Liver (tissue), 8 donors: ENCODE measurements at regions not wholly inside any gene's neighbourhood (a gene's known extent, or its start where the extent isn't known, plus 50 kb on each side); places are given as distances from the start of the nearest gene placed in this dataset.

Source experiments
- DNase-seq: peaks from one replicate; pipeline ENCODE4 v3.0.0-alpha.2; 2017; ENCODE audit warnings: low spot score
- H3K27ac ChIP-seq, 2 donors: one replicate each; pipeline ENCODE4 v1.7.0; 2013; ENCODE audit warnings: inconsistent platforms in 2 of 2, low read length in 2 of 2, control low read depth in 1 of 2, low read depth in 1 of 2, mild to moderate bottlenecking in 1 of 2
- H3K27me3 ChIP-seq, 4 donors: one replicate each; pipeline versions ENCODE4 v1.6.1 to v1.7.0; 2013; ENCODE audit warnings: low read length in 3 of 4, inconsistent platforms in 1 of 4, mild to moderate bottlenecking in 1 of 4, moderate library complexity in 1 of 4; ENCODE audit not compliant: control insufficient read depth in 4 of 4, insufficient read depth in 4 of 4
- H3K36me3 ChIP-seq, 4 donors: one replicate each; pipeline versions ENCODE4 v1.6.1 to v1.7.0; 2013; ENCODE audit warnings: low read length in 3 of 4, mild to moderate bottlenecking in 3 of 4, low read depth in 1 of 4, moderate library complexity in 1 of 4; ENCODE audit not compliant: control insufficient read depth in 4 of 4, insufficient read depth in 3 of 4
- H3K4me1 ChIP-seq, 4 donors: one replicate each; pipeline versions ENCODE4 v1.6.1 to v1.7.0; 2013; ENCODE audit warnings: low read length in 3 of 4, mild to moderate bottlenecking in 3 of 4, moderate library complexity in 1 of 4; ENCODE audit not compliant: control insufficient read depth in 4 of 4, insufficient read depth in 4 of 4
- H3K4me3 ChIP-seq, 3 donors: one replicate each; pipeline versions ENCODE4 v1.6.1 to v1.7.0; 2013; ENCODE audit warnings: low read length in 3 of 3, control low read depth in 1 of 3, low read depth in 1 of 3, mild to moderate bottlenecking in 1 of 3
- H3K9ac ChIP-seq, 2 donors: one replicate each; pipeline ENCODE4 v1.7.0; 2013; ENCODE audit warnings: low read length in 2 of 2, mild to moderate bottlenecking in 2 of 2, moderate library complexity in 2 of 2, control low read depth in 1 of 2, low read depth in 1 of 2
- H3K9me3 ChIP-seq, 4 donors: one replicate each; pipeline versions ENCODE4 v1.6.1 to v1.7.0; 2013; ENCODE audit warnings: low read length in 3 of 4; ENCODE audit not compliant: control insufficient read depth in 4 of 4
- ATF3 ChIP-seq: IDR thresholded peaks from 2 replicates; pipeline ENCODE4 v1.6.1; 2016; ENCODE audit warnings: antibody characterized with exemption
- CTCF ChIP-seq: fragments of 150-350 bp; IDR thresholded peaks from 2 replicates; pipeline ENCODE4 v1.5.1; 2017; ENCODE audit warnings: improper control_type of control experiment, low read depth, low read length; ENCODE audit not compliant: missing input control
- EGR1 ChIP-seq, 2 donors: IDR thresholded peaks; 2 replicates each; pipeline ENCODE4 v1.6.1; 2016 to 2018; ENCODE audit warnings: antibody characterized with exemption in 2 of 2, low read depth in 2 of 2
- FOXA1 ChIP-seq: IDR thresholded peaks from 2 replicates; pipeline ENCODE4 v1.6.1; 2016; ENCODE audit warnings: antibody characterized with exemption
- FOXA2 ChIP-seq: IDR thresholded peaks from 2 replicates; pipeline ENCODE4 v1.6.1; 2016; ENCODE audit warnings: antibody characterized with exemption
- GABPA ChIP-seq, 2 donors: IDR thresholded peaks in 1 of 2; conservative IDR thresholded peaks in 1 of 2; 2 replicates each; pipeline ENCODE4 v1.6.1; 2016; ENCODE audit warnings: antibody characterized with exemption in 2 of 2, mild to moderate bottlenecking in 1 of 2, moderate library complexity in 1 of 2
- HNF4A ChIP-seq, 2 donors: conservative IDR thresholded peaks; 2 replicates each; pipeline ENCODE4 v1.6.1; 2016; ENCODE audit warnings: antibody characterized with exemption in 2 of 2, mild to moderate bottlenecking in 2 of 2
- HNF4G ChIP-seq: IDR thresholded peaks from 2 replicates; pipeline ENCODE4 v1.6.1; 2016; ENCODE audit warnings: antibody characterized with exemption
- JUND ChIP-seq, 2 donors: IDR thresholded peaks; 2 replicates each; pipeline ENCODE4 v1.6.1; 2016; ENCODE audit warnings: antibody characterized with exemption in 2 of 2
- MAX ChIP-seq: IDR thresholded peaks from 2 replicates; pipeline ENCODE4 v1.6.1; 2016; ENCODE audit warnings: antibody characterized with exemption
- NR2F2 ChIP-seq: IDR thresholded peaks from 2 replicates; pipeline ENCODE4 v1.6.1; 2016; ENCODE audit warnings: antibody characterized with exemption
- RAD21 ChIP-seq, 2 donors: IDR thresholded peaks; 2 replicates each; pipeline ENCODE4 v1.6.1; 2016; ENCODE audit warnings: antibody characterized with exemption in 2 of 2, mild to moderate bottlenecking in 2 of 2
- REST ChIP-seq: IDR thresholded peaks from 2 replicates; pipeline ENCODE4 v1.6.1; 2016; ENCODE audit warnings: antibody characterized with exemption, mild to moderate bottlenecking
- RXRA ChIP-seq, 2 donors: IDR thresholded peaks; 2 replicates each; pipeline ENCODE4 v1.6.1; 2017 to 2018; ENCODE audit warnings: antibody characterized with exemption in 2 of 2, mild to moderate bottlenecking in 1 of 2
- SP1 ChIP-seq: IDR thresholded peaks from 2 replicates; pipeline ENCODE4 v1.6.1; 2018; ENCODE audit warnings: antibody characterized with exemption, mild to moderate bottlenecking
- TAF1 ChIP-seq: conservative IDR thresholded peaks from 2 replicates; pipeline ENCODE4 v1.6.1; 2016; ENCODE audit warnings: antibody characterized with exemption, mild to moderate bottlenecking
- YY1 ChIP-seq: IDR thresholded peaks from 2 replicates; pipeline ENCODE4 v1.6.1; 2016; ENCODE audit warnings: antibody characterized with exemption, mild to moderate bottlenecking
- ZBTB33 ChIP-seq: IDR thresholded peaks from 2 replicates; pipeline ENCODE4 v1.6.1; 2016; ENCODE audit warnings: antibody characterized with exemption
- WGBS: extraction: QIAGEN DNeasy Blood & Tissue Kit; methylation state at CpG from one replicate; pipeline ENCODE4 v1.1.7; 2013; 5-methylcytosine and 5-hydroxymethylcytosine counted together
- donor health status: healthy.
- donor health status: healthy.
- donor health status: healthy.
- donor health status: healthy.
- donor health status: healthy.

- H3K27ac ChIP-seq: peak overlapping the region; percentile 96 to 98
- WGBS: 22% methylated on average over 17 of the region's 17 CpGs
- H3K9ac ChIP-seq: peak overlapping the region; percentile 52 to 96
- peak; percentile 62 for DNase-seq
- peak overlapping the region; percentile 7 to 60 (median 22) for H3K4me3 ChIP-seq
- peak in 1 of 2 donors; percentile 2 for TF ChIP-seq RAD21 (IDR thresholded peaks at IDR 0.05)
- no peak for TF ChIP-seq ATF3
- TF ChIP-seq FOXA1: no peak
- TF ChIP-seq CTCF: no peak
- peak; percentile 70 for TF ChIP-seq YY1
- TF ChIP-seq REST: peak; percentile 78
- TF ChIP-seq JUND (IDR thresholded peaks at IDR 0.05): no peak
- TF ChIP-seq ZBTB33: no peak
- peak; percentile 80 for TF ChIP-seq HNF4G
- TF ChIP-seq GABPA (IDR thresholded peaks at IDR 0.05 in 1 of 2, conservative IDR thresholded peaks at IDR 0.05 in 1 of 2): no peak
- peak; percentile 95 for TF ChIP-seq NR2F2
- TF ChIP-seq FOXA2: no peak
- peak; percentile 94 to 96 for TF ChIP-seq HNF4A (conservative IDR thresholded peaks at IDR 0.05)
- TF ChIP-seq EGR1 (IDR thresholded peaks at IDR 0.05; ENCODE audit: low read depth in 2 of 2): no peak
- TF ChIP-seq RXRA (IDR thresholded peaks at IDR 0.05): peak; percentile 86 to 89
- peak; percentile 39 for TF ChIP-seq MAX
- TF ChIP-seq SP1: peak; percentile 95
- peak; percentile 63 for TF ChIP-seq TAF1
- H3K4me1 ChIP-seq: peaks cover 12 to 52% (median 36%) of the 10 kb centered on the region in 4 donors
- no peaks in the 10 kb centered on the region for H3K36me3 ChIP-seq
- no peaks in the 10 kb centered on the region for H3K9me3 ChIP-seq
- no peaks in the 10 kb centered on the region for H3K27me3 ChIP-seq
Measured at GRCh38 chr10:69684020-69684980, 54.3 kb downstream of the FAM241B start.
